ENCODE measurements at regions not wholly inside any gene's neighbourhood (a gene's known extent, or its start where the extent isn't known, plus 50 kb on each side); places are given as distances from the start of the nearest gene placed in this dataset.
A peak's percentile ranks its signal among the peaks of the same experiment; 100 is the strongest.

DNA sequence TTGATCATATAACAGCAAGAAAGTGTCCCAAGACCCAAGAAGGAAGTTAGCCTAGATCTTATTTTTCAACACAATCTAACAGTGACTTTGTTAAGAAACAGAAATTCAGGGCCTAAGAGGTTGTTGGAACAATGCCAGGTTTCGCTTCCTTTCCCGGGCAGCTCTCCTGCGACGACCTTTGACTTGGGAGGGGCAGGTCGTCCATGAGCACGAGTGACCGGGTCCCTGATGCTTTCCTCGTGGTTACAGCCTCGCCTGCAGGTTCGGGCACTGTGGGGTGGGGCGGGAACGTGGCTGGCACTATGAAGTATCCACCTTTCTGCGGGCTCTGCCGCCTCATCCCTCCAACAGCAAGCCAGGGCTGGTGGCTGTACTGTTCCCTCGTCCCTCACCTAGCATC, 90.1 kb upstream of the RGMA start:
- H3K4me1 ChIP-seq (ENCODE audit: control insufficient read depth in 1 of 2, insufficient read depth in 1 of 2, low read depth in 1 of 2, low read length in 1 of 2) = peaks cover 0 to 11% of the 10 kb centered on the region in 2 experiments
- peak overlapping the region; percentile 23 for H3K27ac ChIP-seq
- no peaks in the 10 kb centered on the region for H3K27me3 ChIP-seq
- no peaks in the 10 kb centered on the region for H3K36me3 ChIP-seq
- no peaks in the 10 kb centered on the region for H3K9me3 ChIP-seq
- H3K4me3 ChIP-seq (ENCODE audit: low read depth in 1 of 2, low read length in 1 of 2) = no peak overlapping the region
- TF ChIP-seq, protein P1, sequence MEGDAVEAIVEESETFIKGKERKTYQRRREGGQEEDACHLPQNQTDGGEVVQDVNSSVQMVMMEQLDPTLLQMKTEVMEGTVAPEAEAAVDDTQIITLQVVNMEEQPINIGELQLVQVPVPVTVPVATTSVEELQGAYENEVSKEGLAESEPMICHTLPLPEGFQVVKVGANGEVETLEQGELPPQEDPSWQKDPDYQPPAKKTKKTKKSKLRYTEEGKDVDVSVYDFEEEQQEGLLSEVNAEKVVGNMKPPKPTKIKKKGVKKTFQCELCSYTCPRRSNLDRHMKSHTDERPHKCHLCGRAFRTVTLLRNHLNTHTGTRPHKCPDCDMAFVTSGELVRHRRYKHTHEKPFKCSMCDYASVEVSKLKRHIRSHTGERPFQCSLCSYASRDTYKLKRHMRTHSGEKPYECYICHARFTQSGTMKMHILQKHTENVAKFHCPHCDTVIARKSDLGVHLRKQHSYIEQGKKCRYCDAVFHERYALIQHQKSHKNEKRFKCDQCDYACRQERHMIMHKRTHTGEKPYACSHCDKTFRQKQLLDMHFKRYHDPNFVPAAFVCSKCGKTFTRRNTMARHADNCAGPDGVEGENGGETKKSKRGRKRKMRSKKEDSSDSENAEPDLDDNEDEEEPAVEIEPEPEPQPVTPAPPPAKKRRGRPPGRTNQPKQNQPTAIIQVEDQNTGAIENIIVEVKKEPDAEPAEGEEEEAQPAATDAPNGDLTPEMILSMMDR (IDR thresholded peaks at IDR 0.05) = no peak

DNA sequence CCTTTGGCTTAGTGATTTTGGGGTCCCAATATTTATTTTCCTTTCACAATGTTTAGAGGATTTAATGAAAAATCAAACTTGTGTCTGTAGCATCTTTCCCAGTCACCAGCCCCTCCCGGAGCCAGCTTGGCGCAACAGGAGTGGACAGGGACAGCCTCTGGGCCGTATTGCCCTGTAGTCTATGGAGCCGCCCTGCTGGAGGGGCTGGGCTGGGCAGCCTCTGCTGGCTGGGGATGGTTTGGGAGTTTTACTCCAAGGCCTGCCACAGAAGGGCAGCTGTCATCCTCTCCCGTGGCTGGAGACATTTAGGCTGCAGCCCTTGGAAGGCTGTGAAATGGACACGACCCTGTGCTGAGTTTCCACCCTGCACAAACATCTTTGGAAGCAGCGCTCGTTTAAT, 89.4 kb upstream of the RGMA start:
- no peak overlapping the region for H3K27ac ChIP-seq
- no peaks in the 10 kb centered on the region for H3K27me3 ChIP-seq
- H3K4me3 ChIP-seq (ENCODE audit: low read depth in 1 of 2, low read length in 1 of 2) = no peak overlapping the region
- no peaks in the 10 kb centered on the region for H3K9me3 ChIP-seq
- TF ChIP-seq, protein P1 (IDR thresholded peaks at IDR 0.05) = no peak
- peaks cover 0 to 11% of the 10 kb centered on the region in 2 experiments for H3K4me1 ChIP-seq (ENCODE audit: control insufficient read depth in 1 of 2, insufficient read depth in 1 of 2, low read depth in 1 of 2, low read length in 1 of 2)
- no peaks in the 10 kb centered on the region for H3K36me3 ChIP-seq

DNA sequence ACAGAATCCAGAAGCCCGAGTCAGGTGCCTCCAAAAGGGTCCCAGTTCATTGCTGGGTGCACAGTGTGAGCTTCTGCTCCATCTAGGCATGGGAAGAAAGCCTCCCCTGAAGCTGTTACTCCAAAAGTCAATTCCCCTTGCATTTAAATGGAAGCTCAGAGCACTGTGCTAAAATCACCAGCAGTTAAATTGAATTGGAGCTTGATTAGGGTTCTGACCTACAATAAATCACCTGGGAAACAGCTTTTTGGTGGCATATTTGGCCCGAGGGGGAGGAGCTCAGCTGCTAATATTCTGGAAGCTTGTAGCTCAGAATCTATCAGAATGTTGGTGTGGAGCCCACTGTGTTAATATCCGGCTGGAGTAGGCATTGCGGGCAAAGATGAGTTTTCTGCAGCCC, 87.1 kb upstream of the RGMA start:
- H3K4me3 ChIP-seq (ENCODE audit: low read depth in 1 of 2, low read length in 1 of 2) = no peak overlapping the region
- H3K36me3 ChIP-seq = no peaks in the 10 kb centered on the region
- H3K27me3 ChIP-seq = peaks cover 10% of the 10 kb centered on the region
- TF ChIP-seq, protein P1 (IDR thresholded peaks at IDR 0.05) = no peak
- H3K4me1 ChIP-seq (ENCODE audit: control insufficient read depth in 1 of 2, insufficient read depth in 1 of 2, low read depth in 1 of 2, low read length in 1 of 2) = peaks cover 0 to 11% of the 10 kb centered on the region in 2 experiments
- H3K27ac ChIP-seq = no peak overlapping the region
- H3K9me3 ChIP-seq = no peaks in the 10 kb centered on the region

DNA sequence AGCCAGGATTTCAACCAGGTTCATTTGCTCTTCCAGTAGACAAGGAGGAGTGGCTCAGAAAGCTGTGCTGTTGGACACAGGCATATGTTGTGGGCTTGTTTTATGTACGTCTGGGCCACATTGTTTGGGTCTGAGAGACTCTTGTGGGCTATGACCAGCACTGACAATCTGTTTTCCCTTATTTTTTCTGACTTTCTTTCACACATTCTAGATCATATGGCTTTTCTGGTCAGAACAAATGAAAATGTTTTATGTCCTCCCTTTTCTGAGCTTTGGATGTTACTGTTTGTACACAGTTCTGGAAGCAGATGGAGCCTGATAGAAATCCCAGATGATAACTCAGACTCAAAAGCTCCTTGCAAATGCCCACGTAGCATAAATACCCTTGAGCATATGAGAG, 85.8 kb upstream of the RGMA start:
- H3K27ac ChIP-seq = no peak overlapping the region
- TF ChIP-seq, protein P1 (IDR thresholded peaks at IDR 0.05) = no peak
- H3K27me3 ChIP-seq = peaks cover 22% of the 10 kb centered on the region
- no peaks in the 10 kb centered on the region for H3K9me3 ChIP-seq
- no peaks in the 10 kb centered on the region for H3K36me3 ChIP-seq
- H3K4me3 ChIP-seq (ENCODE audit: low read depth in 1 of 2, low read length in 1 of 2) = no peak overlapping the region
- H3K4me1 ChIP-seq (ENCODE audit: control insufficient read depth in 1 of 2, insufficient read depth in 1 of 2, low read depth in 1 of 2, low read length in 1 of 2) = peaks cover 0 to 11% of the 10 kb centered on the region in 2 experiments

DNA sequence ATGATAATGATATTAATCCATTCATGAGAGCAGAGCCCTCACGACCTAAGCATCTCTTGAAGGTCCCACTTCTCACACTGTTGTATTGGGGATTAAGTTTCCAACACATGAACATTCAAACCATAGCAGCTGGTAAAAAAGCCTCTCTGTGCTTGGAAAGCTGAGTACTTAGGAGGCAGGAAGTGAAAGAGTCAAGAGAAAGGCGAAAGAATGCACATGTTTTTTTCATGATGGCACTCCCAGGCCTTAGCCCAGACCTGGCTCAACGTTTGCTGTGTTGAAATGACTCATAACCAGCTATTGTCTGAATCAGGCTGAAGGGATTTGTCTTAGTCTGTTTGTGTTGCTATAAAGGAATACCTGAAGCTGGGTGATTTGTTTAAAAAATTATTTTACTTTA, 84.4 kb upstream of the RGMA start:
- peaks cover 32% of the 10 kb centered on the region for H3K27me3 ChIP-seq
- no peak overlapping the region for H3K4me3 ChIP-seq (ENCODE audit: low read depth in 1 of 2, low read length in 1 of 2)
- peaks cover 0 to 1% of the 10 kb centered on the region in 2 experiments for H3K4me1 ChIP-seq (ENCODE audit: control insufficient read depth in 1 of 2, insufficient read depth in 1 of 2, low read depth in 1 of 2, low read length in 1 of 2)
- no peaks in the 10 kb centered on the region for H3K36me3 ChIP-seq
- TF ChIP-seq, protein P1 (IDR thresholded peaks at IDR 0.05) = no peak
- H3K9me3 ChIP-seq = no peaks in the 10 kb centered on the region
- H3K27ac ChIP-seq = no peak overlapping the region

DNA sequence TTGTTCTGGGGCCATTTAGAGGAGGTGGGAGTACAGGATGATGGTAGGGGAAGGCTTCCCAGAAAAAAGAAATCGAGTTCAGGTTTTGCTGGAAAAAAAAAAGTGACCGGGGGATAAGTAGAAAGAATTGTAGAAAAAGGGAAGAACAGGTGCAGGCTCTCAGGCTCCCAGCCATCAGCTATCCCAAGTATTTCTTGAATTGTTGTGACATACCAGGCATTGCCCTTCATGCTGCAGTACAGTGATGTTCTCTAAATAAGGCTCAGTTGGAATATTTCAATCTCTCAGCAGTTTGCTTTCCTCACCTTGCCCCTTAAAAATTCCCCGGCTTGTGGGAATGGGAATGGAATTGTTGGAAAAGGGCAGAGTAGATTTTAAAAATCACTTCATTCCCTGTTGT, 82.5 kb upstream of the RGMA start:
- H3K27ac ChIP-seq = no peak overlapping the region
- peaks cover 41% of the 10 kb centered on the region for H3K27me3 ChIP-seq
- TF ChIP-seq, protein P1 (IDR thresholded peaks at IDR 0.05) = no peak
- no peak overlapping the region for H3K4me3 ChIP-seq (ENCODE audit: low read depth in 1 of 2, low read length in 1 of 2)
- H3K36me3 ChIP-seq = no peaks in the 10 kb centered on the region
- no peaks in the 10 kb centered on the region for H3K4me1 ChIP-seq (ENCODE audit: control insufficient read depth in 1 of 2, insufficient read depth in 1 of 2, low read depth in 1 of 2, low read length in 1 of 2)
- no peaks in the 10 kb centered on the region for H3K9me3 ChIP-seq

All from neutrophil (primary cell).